ENCODE measurements at regions not wholly inside any gene's neighbourhood (a gene's known extent, or its start where the extent isn't known, plus 50 kb on each side); places are given as distances from the start of the nearest gene placed in this dataset.

DNA sequence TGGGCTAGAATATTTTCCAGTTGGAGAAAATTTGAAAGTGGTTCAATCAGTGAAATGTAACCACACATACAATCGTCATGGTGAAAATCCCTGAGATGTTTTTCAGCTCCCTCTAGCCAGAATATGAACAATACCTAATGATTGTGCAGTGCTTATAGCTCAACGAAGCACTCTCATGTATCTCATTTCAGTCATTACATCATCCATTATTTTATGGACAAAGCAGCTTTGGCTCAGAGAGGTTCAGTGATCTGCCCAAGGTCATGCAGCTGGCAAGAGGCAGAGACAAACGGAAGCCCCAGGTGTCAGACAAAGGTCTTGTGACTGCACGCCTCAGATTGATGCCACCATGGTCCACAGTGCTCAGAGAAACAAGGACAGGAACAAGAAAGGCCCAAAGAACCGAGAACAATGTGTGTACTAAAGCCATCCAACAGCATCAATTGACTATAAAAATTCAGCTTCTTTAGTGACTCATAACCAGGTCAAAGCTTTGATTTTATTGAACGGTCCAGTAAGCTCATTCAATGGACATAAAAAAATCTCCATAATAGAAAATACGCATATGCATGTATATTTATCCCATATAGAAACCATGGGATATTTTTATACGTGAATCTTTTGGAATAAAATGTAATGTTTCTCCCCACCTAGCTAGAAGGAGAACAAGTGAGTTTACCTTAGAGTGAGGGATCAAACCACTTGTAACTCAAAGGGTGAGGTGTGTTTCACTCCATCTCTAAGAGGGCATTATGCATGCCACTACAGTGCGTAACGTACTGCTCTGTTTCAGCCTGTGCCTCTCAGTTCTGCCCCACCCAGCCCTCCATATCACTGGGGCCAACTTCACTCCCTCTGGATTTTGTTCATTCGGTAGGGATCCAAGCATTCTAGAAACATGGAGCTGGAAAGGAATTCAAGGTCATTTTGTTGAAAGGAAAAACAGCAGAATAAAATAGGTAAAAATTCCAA is 141.8 kb downstream of the GRIN2B start:
- no peak for DNase-seq

DNA sequence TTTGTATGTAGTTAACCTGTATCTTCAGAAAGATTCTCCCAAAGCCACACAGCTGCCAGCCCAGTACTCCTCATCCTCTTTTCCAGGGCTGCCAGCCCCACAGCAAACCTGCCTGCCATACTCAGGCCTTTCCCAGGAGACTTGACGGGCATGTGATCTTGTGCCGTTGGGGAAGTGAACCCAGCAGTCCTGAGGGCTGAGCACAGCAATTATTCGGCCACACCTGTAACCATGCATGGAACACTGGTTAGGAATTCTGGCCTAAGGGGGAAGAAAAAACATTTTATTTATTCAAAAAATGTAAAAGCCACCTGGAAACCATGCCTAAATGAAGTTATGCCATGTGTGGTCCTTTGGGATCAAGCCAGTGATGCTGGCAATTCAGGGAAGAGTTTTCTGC is 145.3 kb downstream of the GRIN2B start:
- no peak for DNase-seq

DNA sequence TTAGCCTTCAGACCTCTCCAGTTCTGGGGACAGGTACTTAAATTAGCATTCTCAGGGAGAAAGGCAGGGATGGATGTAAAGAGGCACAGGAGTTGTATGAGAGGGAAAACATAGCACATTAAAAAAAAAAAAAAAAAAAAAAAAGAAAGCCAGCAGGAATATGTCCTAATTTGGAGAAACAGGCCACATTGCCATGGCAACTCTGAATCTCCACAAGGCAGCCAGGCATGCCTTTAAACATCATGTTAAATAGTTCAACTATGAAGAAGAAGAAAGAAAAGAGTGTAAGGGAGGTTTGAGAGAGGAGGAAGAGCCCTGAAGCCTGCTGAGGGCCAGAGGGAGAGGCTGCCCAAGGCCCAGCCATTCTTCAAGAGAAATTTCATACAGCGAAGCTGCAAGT is 145.8 kb downstream of the GRIN2B start:
- no peak for DNase-seq

DNA sequence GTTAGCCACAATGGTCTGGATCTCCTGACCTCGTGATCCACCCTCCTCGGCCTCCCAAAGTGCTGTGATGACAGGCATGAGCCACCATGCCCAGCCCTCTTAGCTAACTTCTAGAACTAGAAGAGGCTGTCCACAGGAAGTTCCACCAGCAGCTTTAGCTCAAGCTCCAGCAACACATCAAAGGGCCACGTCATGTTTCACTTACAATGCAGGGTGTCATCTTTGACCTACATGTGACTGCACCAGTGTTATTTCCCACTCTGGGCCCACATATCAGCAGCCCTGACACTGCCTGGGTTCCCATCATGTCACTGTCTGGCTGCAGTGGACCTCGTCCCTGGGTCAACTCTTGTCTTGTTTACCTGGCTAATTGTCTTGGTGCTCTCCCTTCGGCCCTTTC is 147.2 kb downstream of the GRIN2B start:
- no peak for DNase-seq

DNA sequence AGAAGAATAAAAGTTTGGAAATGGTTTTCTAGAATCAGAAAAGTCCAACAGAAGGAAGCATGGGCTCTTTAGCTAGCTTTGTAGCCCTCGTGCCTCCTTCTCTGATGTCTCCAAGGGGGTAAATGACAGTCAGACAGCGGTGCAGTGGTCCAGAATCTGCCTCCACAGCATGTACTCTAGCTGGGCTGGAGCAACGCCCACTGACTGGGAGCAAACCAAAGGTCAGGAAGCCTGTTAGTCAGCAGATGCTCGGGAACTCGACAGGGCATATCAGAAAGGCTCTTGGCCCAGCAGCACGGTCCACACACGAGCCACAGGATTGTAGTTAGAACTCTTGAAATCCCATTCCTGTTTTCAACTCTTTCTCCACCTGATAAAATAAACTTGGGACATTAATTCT is 164.3 kb downstream of the GRIN2B start:
- DNase-seq = no peak

DNA sequence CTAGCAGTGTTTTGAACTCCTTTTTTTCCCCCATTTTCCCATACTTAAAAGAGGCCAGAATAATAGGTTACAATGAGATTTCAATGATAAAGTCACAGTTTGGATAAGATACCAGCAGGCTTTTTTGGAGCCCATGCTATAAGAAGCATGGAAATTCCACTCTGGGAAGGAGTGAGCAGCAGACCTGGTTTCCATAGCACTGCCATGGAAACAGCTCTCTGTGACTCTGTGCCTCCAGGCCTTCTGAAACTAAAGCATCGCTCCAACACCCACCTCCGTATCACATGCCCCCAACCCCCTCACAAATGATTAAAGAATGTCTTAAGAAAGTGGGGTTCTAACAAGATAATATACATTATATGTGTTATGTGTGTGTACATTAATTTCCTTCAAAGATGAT is 165.0 kb downstream of the GRIN2B start:
- no peak for DNase-seq

DNA sequence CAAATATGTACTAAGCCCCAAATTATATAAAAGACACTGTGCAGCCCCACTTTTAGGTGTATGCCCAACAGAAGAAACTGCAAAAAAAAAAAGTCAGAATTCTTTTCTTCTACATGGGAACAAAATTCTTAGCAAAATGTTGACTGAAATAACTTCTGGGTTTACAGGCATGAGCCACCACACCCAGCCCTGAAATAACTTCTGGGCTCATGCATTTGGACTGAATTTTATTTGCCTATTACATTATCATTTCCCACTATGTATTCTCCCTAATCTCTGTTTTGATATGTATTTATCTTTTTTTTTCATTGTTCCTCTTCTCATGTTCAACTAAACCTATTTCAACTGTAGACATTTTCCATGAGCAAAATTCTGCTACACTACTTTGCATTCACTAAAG is 169.2 kb downstream of the GRIN2B start:
- no peak for DNase-seq

DNA sequence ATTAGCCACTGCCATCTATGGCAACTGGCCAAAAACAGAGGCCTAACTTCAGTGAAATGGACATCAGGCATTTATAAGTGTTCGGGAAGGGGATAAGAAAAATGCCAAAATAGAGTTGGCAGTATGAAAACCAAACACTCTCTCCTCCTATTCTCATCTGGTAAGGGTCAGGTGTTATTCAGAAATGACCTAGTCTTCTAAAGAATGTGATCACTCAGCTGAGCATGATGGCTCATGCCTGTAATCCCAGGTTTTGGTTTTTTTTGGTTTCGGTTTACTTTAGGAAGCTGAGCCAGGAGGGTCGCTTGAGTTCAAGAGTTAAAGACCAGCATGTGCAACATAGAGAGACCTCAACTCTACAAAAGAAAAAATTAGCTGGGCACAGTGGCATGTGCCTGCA is 170.3 kb downstream of the GRIN2B start:
- DNase-seq = no peak

DNA sequence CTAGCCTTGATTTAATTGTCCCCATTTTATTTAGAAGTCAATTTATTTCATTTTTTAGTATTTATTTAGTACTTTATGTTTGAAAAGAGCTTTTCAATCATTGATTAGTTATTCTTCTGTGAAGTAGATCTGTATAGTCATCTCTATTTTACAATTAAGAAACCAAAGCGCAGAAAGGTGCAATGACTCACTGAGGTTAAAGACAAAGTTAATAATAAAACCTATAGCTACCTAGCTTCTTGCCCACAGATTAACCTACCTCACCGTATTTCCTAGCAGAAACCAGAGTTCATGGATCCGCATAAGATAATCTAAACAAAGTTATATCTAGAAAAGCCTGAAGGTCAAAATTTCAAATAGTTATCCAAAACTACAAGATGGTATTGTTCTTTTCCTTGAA is 176.4 kb downstream of the GRIN2B start:
- no peak for DNase-seq

DNA sequence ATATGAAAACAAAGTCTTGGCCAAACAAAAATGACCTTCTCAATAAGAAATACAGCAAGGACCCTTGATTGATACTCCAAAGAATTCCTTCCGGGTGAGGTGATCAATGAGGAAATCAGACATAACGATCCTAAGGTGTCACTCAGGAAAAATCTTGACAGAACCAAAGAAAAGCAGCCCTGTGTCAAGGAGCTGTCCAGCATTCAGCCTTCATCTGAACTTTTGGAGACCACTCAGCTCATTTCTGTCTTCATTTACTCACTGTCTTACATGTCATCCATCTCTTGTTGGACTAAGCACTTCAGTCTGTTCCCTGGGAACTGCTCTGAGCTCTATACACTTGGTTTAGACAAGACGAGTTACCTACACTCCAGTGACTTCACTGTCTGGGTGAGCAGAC is 179.9 kb downstream of the GRIN2B start:
- DNase-seq = no peak

DNA sequence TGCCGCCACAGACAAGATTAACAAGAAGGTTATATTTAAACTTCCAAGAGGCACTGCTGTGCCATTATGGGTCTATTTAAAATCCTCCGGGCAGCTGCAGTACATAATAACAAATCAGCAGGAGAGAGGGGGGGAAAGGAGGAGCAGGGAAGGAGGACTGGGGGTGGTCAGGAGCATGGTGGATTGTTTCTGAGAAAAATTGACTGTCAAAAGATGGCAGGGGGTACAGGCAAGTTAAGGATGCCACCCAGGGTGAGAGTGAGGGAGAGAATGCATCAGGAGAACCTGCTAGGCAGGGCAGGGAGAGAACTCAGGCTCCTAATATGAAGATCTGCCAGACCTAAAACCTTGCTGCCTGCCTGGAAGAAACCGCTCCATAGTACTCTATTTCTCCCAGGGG is 181.8 kb downstream of the GRIN2B start:
- no peak for DNase-seq

DNA sequence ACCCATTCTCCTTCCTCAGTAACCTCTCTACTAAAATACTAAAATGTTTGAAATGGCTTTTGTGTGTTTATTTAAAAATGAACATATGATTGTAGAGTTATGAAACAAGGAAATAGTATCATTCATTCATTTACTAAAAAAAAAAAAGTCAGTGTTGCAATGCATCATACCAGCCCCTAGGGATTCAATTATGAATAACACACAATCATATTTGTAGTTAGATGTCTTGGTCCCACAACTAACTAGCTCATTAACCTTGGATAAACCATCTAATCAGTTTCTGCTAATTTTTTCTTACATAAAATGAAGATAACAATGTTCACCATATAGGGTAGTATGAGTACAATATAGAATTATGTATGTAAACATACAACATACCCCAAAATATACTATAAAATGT is 183.2 kb downstream of the GRIN2B start:
- no peak for DNase-seq

DNA sequence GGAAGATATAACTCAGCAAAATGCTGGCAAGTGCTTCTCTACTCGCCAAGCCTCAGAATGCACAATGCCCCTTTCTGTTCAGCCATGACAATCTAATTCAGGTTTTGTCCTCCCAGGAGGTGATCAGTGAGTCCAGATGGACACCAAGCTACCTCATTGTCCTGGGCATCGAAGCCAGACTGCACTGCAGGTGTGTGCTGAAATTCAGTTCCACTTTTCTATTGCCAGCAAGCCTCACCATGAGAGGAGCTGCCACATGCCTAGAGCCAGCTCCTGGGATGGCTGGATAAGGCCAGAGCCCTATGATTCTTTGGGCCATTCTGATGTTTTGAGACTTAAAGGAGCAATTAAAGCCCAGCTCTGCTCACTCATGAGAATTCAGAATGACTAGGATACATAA is 186.7 kb downstream of the GRIN2B start:
- DNase-seq = no peak

DNA sequence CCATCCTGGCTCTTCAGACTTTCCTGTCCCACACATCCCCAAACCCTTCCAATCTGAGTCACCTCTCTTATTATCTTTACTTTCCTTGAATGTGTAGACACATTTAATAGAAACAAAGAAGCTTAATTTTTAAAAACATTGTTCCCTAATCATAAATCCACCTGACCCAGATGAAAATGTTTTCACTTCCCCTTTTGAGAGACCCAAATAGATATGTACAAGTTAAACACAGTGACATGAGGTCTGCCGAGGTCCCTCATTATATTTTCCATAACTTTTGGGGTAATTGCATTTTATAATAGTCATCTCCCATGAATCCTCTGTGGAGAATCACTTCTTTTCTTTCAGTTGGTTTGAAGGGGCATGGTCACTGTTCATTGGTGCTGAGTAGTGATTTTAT is 191.1 kb downstream of the GRIN2B start:
- no peak for DNase-seq

DNA sequence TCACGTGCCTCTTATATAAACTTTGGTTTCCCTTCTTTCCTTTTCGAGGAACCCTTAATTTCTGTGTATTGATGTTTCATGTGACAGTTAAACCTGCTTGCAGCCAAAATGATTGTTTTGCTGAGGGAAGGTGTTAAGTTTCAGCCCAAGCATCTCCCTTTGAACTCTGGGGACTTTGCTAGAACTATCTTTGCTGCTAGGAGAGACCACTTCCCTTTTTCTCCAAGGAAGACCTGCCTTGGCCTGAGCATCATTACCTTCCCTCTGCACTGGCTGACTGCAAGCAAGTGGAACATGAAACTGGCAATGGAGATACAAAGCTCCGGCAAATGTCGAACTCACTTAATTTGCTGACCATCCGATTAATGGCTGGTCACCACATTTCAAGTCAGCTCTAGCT is 192.8 kb downstream of the GRIN2B start:
- no peak for DNase-seq

DNA sequence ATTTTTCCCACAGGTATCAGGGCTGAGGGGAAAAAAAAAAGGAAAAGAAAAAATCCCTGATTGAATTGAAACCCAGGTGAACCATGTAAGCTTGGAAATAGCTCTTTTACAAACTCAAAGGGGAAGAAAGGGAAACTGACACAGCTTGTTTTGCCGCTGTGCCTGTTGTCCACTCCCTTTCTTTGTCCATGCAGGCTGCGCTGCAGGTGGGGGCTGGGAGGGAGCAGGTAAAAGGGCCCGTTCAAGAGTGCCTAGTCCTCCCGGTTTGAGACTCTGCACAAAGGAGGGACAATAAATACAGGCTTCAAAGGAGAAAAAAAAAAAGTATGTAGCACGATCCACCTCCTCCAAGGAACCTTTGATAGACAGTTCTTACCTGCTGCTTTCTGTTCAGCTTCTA is 194.8 kb downstream of the GRIN2B start:
- no peak for DNase-seq

DNA sequence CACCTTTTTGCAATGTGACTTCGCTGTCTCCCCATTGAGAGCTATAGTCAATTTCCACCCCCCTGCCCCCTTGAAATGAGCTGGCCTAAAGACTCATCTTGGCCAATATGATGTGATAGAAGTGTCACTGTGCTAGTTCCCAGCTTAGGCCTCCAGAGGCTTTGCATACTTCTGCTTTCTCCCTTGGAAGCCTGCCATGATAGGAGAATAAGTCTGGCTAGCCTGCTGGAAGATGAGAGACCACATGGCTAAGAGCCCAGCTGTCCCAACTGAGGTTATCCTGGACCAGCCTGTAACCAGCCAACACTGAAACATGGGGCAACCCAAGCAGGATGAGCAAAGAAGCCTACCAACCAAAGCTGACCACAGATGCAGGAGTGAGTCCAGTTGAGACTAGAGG is 196.9 kb downstream of the GRIN2B start:
- no peak for DNase-seq

DNA sequence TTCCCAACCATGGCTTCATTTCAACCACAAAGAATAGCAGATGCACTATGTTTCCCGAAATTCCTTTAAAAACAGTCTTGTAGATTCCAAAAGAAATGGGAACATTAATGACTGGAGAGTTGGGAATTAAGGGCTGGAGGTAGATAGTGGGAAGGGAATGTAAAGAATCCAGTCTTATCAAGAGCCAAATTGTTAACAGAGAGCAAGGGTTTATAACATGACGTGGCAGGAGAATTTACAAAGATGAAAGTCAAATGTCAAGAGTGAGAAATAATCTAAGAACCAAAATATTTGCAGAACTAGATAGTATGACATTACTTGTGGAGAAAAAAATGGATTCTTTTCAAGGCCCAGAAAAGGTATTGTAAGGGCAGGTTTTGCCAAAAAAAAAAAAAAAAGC is 200.9 kb downstream of the GRIN2B start:
- DNase-seq = no peak

DNA sequence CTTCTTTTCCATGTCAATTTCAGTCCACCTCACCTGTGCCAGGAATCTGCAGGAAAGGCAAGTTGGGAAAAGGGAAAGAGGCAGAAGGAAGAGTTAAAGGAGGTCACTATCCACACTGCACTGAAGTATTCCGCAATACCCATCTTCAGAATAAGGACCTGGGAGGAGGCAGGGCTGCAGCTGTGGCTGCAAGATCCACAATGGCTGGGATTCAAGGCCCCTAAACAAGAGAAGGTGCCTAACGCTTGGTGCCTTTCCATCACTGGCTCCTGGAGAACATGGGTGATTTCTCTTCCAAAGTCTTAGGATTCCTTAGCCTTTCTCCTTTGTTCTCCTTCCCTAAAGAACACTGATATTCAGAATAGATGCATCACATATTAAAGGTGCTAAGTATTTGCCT is 204.0 kb downstream of the GRIN2B start:
- no peak for DNase-seq

DNA sequence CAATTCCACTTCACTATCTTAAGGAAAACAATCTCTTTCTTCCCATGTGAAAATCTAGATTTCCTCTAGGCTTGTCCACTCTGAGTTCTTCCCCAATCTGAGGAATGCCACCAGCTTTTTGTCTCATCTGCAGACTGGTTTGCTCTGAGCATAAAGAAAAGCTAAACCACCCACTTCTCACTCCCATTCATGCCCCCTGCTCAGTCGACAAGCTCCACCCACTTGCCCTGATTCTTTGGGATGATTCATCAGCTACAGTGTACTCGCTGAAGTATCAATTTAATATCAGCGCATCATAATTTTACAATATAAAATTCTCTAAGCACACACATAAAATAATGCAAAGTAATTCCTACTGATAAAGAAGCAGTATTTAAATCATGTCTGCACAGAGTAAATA is 209.1 kb downstream of the GRIN2B start:
- DNase-seq = no peak

DNA sequence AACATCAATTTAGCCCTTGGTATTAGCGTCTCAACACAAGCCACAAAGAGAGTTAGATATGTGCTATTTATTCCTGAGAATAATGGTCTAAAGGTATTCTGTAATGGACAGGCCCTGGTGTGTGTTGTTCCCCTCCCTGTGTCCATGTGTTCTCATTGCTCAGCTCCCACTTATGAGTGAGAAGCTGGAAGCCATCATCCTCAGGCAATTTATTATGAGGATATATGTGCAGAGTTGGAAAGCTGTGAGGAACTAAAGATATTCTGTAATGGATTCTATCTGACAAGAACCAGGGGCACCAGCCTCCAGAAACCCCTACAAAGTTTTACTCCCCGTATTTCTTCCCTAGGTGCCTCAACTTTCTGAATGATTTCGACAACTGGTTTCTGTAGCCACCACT is 210.8 kb downstream of the GRIN2B start:
- no peak for DNase-seq

DNA sequence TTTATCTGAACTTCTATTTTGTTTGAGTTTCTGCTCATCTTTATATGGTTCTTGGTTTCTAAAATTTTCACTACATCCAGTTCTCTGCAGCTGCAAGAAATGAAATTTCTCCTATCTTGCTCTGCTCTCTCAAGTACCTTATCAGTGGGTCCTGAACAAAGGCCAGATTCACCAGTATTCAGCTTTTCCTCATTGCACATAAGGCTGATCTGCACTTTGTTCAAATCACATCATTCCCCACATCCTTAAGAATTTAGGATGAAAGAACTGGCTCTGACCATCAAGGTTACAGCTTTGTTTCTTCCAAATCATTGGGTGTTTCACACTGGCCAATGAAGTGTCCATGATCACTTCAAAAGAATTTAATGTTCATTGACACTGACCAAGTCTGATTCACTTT is 211.4 kb downstream of the GRIN2B start:
- DNase-seq = no peak

DNA sequence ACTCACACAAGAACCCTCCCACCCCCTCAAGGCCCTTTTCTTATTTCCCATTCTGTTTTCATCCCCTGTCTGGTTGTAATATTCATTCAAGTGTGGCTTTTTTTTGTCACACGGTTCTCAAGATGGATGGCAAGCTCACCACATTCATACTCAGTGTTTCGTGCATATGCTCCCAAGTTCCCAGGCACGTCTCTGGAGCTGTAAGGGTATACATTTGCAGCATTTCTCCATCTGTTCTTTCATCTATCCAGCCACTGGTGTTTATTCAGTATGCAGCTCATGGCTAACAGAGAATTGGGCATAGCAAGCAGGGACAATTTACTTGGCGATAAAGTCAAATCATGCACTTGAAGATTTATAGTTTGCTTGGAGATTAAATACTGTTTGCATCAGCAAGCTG is 212.1 kb downstream of the GRIN2B start:
- no peak for DNase-seq

DNA sequence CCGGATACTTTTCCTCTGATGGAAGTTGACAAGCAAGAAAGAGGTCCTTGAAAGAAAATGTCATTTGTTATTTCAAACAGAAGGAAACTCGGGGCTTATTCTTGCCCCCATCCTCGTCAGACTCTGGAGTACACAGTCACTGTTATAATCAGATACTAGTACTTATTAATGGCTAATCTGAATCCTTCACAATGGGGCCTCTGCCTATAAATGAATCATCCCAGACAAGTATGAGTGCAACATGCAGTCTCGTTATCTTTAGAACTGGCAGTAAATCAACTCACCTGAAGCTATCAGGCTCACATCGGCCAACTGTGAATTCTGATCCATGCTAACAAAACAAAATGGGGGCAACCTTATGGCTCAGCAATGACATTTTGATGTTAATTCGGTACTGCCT is 216.7 kb downstream of the GRIN2B start:
- DNase-seq = no peak

DNA sequence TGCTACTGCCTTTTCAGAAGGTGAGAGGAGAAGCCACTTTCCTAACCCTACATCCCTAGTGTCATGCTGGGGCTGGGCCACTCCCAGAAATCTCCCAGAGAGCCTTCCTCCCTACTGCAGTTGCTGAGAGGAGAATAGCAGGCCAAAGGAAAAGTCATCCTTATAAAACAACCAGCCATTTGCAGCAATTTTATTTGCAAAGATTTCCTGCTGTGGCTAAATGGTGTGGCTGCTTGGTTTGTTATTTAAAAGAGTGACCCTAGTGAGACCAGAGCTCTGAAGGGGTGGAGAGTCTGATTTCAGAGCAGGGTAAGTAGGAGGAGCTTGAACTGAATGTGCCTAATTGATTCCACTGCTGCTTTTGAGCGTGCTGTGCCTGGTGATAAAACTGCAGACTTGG is 232.0 kb downstream of the GRIN2B start:
- no peak for DNase-seq

All from effector CD8-positive, alpha-beta T cell (primary cell).